A673 (cell line): ENCODE measurements at regions not wholly inside any gene's neighbourhood (a gene's known extent, or its start where the extent isn't known, plus 50 kb on each side); places are given as distances from the start of the nearest gene placed in this dataset.
A peak's percentile ranks its signal among the peaks of the same experiment; 100 is the strongest.
"Not testable (repeated sequence)": the region's sequence is repeated elsewhere in the genome, so short reads cannot be mapped to it uniquely, and the experiment has no call there.

Experiments
- BruUV-seq: library from RNA; stranded (reverse); fragments of 400-500 nt; replicated peaks from 2 replicates; lab custom pipeline; 2021; lab: Mats Ljungman, UMichigan
- CTCF ChIA-PET: fragments of 300-600 bp; sonication (Branson Sonifier 250); formaldehyde crosslinking; loops from one replicate; lab custom pipeline; 2022; ENCODE audit warnings: antibody characterized with exemption; lab: Charles Lee
- POLR2A ChIA-PET: fragments of 300-600 bp; sonication (Branson Sonifier 250); formaldehyde crosslinking; loops from one replicate; lab custom pipeline; 2022; ENCODE audit warnings: antibody characterized with exemption; ENCODE audit not compliant: low non-redundant PET; lab: Charles Lee
- DNase-seq: peaks from one replicate; pipeline ENCODE4 v3.0.0-alpha.2; 2015; ENCODE audit warnings: low spot score
- H3K27ac ChIP-seq: fragments of 200-600 bp; sonication (generic); 2 replicates; pipeline ENCODE4 v1.5.1; 2016; ENCODE audit warnings: mixed run types, low read depth, mild to moderate bottlenecking, mixed read lengths, antibody characterized with exemption, low read length; ENCODE audit not compliant: poor library complexity, severe bottlenecking
- H3K27me3 ChIP-seq: fragments of 200-600 bp; sonication (generic); replicated peaks from 2 replicates; pipeline ENCODE4 v1.6.1; 2017; ENCODE audit warnings: mixed run types, low read depth, mild to moderate bottlenecking, mixed read lengths, antibody characterized with exemption, low read length; ENCODE audit not compliant: insufficient read depth, poor library complexity
- H3K36me3 ChIP-seq: fragments of 200-600 bp; sonication (generic); 2 replicates; pipeline ENCODE4 v1.6.1; 2016; ENCODE audit warnings: mixed run types, mild to moderate bottlenecking, mixed read lengths, antibody characterized with exemption, low read length; ENCODE audit not compliant: insufficient read depth, poor library complexity, severe bottlenecking
- H3K4me1 ChIP-seq: fragments of 200-600 bp; sonication (generic); 2 replicates; pipeline ENCODE4 v1.6.1; 2017; ENCODE audit warnings: mixed run types, mild to moderate bottlenecking, mixed read lengths, antibody characterized with exemption, low read length; ENCODE audit not compliant: insufficient read depth, poor library complexity, severe bottlenecking
- H3K4me3 ChIP-seq: fragments of 200-600 bp; sonication (generic); 2 replicates; pipeline ENCODE4 v1.5.1; 2016; ENCODE audit warnings: low read depth, mixed run types, mild to moderate bottlenecking, mixed read lengths, low read length; ENCODE audit not compliant: poor library complexity, severe bottlenecking
- H3K9me3 ChIP-seq: fragments of 200-600 bp; sonication (generic); 2 replicates; pipeline ENCODE4 v1.6.1; 2016; ENCODE audit warnings: mixed run types, low read depth, mild to moderate bottlenecking, mixed read lengths, antibody characterized with exemption, low read length; ENCODE audit not compliant: poor library complexity, severe bottlenecking
- CTCF ChIP-seq: fragments of 300-800, 200-600 bp; sonication (generic); conservative IDR thresholded peaks from 2 replicates; pipeline ENCODE4 v1.5.1; 2017; ENCODE audit warnings: low read depth, mild to moderate bottlenecking, antibody characterized with exemption, low read length, moderate library complexity, mixed read lengths
- EZH2 ChIP-seq: fragments of 200-600 bp; sonication (generic); IDR thresholded peaks from 2 replicates; pipeline ENCODE4 v1.6.1; 2017; ENCODE audit warnings: borderline replicate concordance, low read depth, mild to moderate bottlenecking, mixed read lengths, antibody characterized with exemption, low read length; ENCODE audit not compliant: poor library complexity, severe bottlenecking
- intact Hi-C: fragments of 100-400 bp; cut with micrococcal nuclease; formaldehyde crosslinking; loops from one replicate; pipeline ENCODE4 v1.10.0; 2022; ENCODE audit not compliant: unreplicated experiment

GRCh38 chr4:126539771-126540170 lies 1093.0 kb upstream of the INTU start:
- TF ChIP-seq EZH2 (no peak), CTCF (no peak)
- intact Hi-C loops: no loop called here
- DNase-seq: no peak
- Histone ChIP-seq H3K4me1 (peaks cover 13% of the 10 kb centered on the region), H3K9me3 (no peaks in the 10 kb centered on the region), H3K27ac (no peak overlapping the region), H3K27me3 (no peaks in the 10 kb centered on the region), H3K4me3 (no peak overlapping the region), H3K36me3 (no peaks in the 10 kb centered on the region)
- CTCF ChIA-PET: no interaction called here
- POLR2A ChIA-PET: no interaction called here
- no TSS peak for BruUV-seq

GRCh38 chr4:126541820-126542219 lies 1090.9 kb upstream of the INTU start:
- Histone ChIP-seq H3K27ac (peak overlapping the region; percentile 6), H3K4me3 (no peak overlapping the region), H3K36me3 (no peaks in the 10 kb centered on the region), H3K9me3 (no peaks in the 10 kb centered on the region), H3K4me1 (peaks cover 13% of the 10 kb centered on the region), H3K27me3 (no peaks in the 10 kb centered on the region)
- no TSS peak for BruUV-seq
- DNase-seq: peak; percentile 22
- TF ChIP-seq EZH2 (no peak), CTCF (no peak)
- intact Hi-C loops: no loop called here
- POLR2A ChIA-PET: no interaction called here
- CTCF ChIA-PET: no interaction called here

GRCh38 chr4:126544276-126544675 lies 1088.5 kb upstream of the INTU start:
- intact Hi-C loops: no loop called here
- Histone ChIP-seq H3K4me3 (no peak overlapping the region), H3K27me3 (no peaks in the 10 kb centered on the region), H3K36me3 (no peaks in the 10 kb centered on the region), H3K9me3 (no peaks in the 10 kb centered on the region), H3K27ac (no peak overlapping the region), H3K4me1 (peaks cover 13% of the 10 kb centered on the region)
- TF ChIP-seq EZH2 (no peak), CTCF (no peak)
- ChIA-PET POLR2A (no interaction called here), CTCF (no interaction called here)
- BruUV-seq: no TSS peak
- DNase-seq: no peak

DNA sequence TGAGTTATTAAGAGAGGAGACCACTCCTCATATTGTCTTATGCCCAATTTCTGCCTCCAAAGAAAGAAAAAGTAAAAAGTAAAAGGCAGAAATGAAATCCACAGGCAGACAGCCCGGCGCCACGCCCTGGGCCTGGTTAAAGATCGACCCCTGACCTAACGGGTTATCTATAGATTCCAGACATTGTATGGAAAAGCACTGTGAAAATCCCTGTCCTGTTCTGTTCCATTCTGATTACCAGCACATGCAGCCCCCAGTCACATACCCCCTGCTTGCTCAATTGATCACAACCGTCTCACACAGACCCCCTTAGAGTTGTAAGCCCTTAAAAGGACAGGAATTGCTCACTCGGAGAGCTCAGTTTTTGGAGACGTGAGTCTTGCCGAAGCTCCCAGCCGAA lies 1086.6 kb upstream of the INTU start:
- H3K9me3 ChIP-seq, DNase-seq, POLR2A ChIA-PET, H3K27me3 ChIP-seq, CTCF ChIA-PET, BruUV-seq, intact Hi-C loops, H3K27ac ChIP-seq, H3K4me3 ChIP-seq, H3K36me3 ChIP-seq: not testable (repeated sequence)
- peaks cover 13% of the 10 kb centered on the region for H3K4me1 ChIP-seq
